NOMO-1 treated with dmso at 0.1 percent for 144 hours (cell line): ENCODE measurements at regions not wholly inside any gene's neighbourhood (a gene's known extent, or its start where the extent isn't known, plus 50 kb on each side); places are given as distances from the start of the nearest gene placed in this dataset.
"Not testable (repeated sequence)": the region's sequence is repeated elsewhere in the genome, so short reads cannot be mapped to it uniquely, and the experiment has no call there.

ENCODE experiments used
- DNase-seq: peaks from one replicate; lab custom pipeline; 2025; ENCODE audit not compliant: unreplicated experiment; lab: John Stamatoyannopoulos, UW

GRCh38 chrX:148259990-148260389, 240.4 kb upstream of the AFF2 start:
- DNase-seq, result no peak

- no peak for DNase-seq
These were observed 234.6 kb upstream of the AFF2 start for GRCh38 chrX:148265829-148266228.

GRCh38 chrX:148268673-148269072, 231.7 kb upstream of the AFF2 start:
- DNase-seq, result no peak

GRCh38 chrX:148269513-148269912, 230.9 kb upstream of the AFF2 start:
- no peak for DNase-seq

- DNase-seq, result no peak
These were observed 229.9 kb upstream of the AFF2 start for GRCh38 chrX:148270499-148270898.

- DNase-seq, result no peak
These were observed 229.2 kb upstream of the AFF2 start for GRCh38 chrX:148271263-148271662.

- DNase-seq, result no peak
These were observed 218.5 kb upstream of the AFF2 start for GRCh38 chrX:148281920-148282319.

GRCh38 chrX:148282504-148282903, 217.9 kb upstream of the AFF2 start:
- DNase-seq, result no peak

- no peak for DNase-seq
These were observed 216.4 kb upstream of the AFF2 start for GRCh38 chrX:148284056-148284455.

GRCh38 chrX:148284821-148285220, 215.6 kb upstream of the AFF2 start:
- no peak for DNase-seq

GRCh38 chrX:148288451-148288850, 212.0 kb upstream of the AFF2 start:
- DNase-seq, result no peak

- no peak for DNase-seq
These were observed 210.4 kb upstream of the AFF2 start for GRCh38 chrX:148290041-148290440.

- no peak for DNase-seq
These were observed 209.5 kb upstream of the AFF2 start for GRCh38 chrX:148290931-148291330.

- no peak for DNase-seq
These were observed 201.7 kb upstream of the AFF2 start for GRCh38 chrX:148298737-148299136.

GRCh38 chrX:148305214-148305613, 195.2 kb upstream of the AFF2 start:
- not testable (repeated sequence) for DNase-seq

GRCh38 chrX:148309413-148309812, 191.0 kb upstream of the AFF2 start:
- DNase-seq, result no peak

GRCh38 chrX:148310426-148311165, 189.8 kb upstream of the AFF2 start:
- DNase-seq, result peak; percentile 31

- DNase-seq, result no peak
These were observed 188.9 kb upstream of the AFF2 start for GRCh38 chrX:148311544-148311943.

- DNase-seq, result no peak
These were observed 185.5 kb upstream of the AFF2 start for GRCh38 chrX:148314876-148315275.

- DNase-seq, result no peak
These were observed 184.0 kb upstream of the AFF2 start for GRCh38 chrX:148316446-148316845.

GRCh38 chrX:148322906-148323305, 177.5 kb upstream of the AFF2 start:
- no peak for DNase-seq

GRCh38 chrX:148333989-148334388, 166.4 kb upstream of the AFF2 start:
- DNase-seq, result no peak

- DNase-seq, result no peak
These were observed 162.5 kb upstream of the AFF2 start for GRCh38 chrX:148337873-148338272.
